SJSA1 (cell line): ENCODE measurements at regions not wholly inside any gene's neighbourhood (a gene's known extent, or its start where the extent isn't known, plus 50 kb on each side); places are given as distances from the start of the nearest gene placed in this dataset.

Source experiments
- DNase-seq, 2 experiments: peaks; one replicate each; pipeline ENCODE4 v3.0.0-alpha.2; 2015 to 2020; ENCODE audit warnings: low spot score in 2 of 2, low read depth in 1 of 2
- H3K27ac ChIP-seq: fragments of 250-450 bp; sonication (Bioruptor Pico); 2 replicates; pipeline ENCODE4 v1.5.1; 2020; ENCODE audit warnings: mild to moderate bottlenecking, moderate library complexity
- H3K27me3 ChIP-seq: fragments of 250-450 bp; sonication (Bioruptor Pico); replicated peaks from 2 replicates; pipeline ENCODE4 v1.5.1; 2020; ENCODE audit warnings: mild to moderate bottlenecking, moderate library complexity
- H3K36me3 ChIP-seq: fragments of 250-450 bp; sonication (Bioruptor Pico); 2 replicates; pipeline ENCODE4 v1.5.1; 2020; ENCODE audit warnings: mild to moderate bottlenecking
- H3K4me1 ChIP-seq: fragments of 250-450 bp; sonication (Bioruptor Pico); replicated peaks from 2 replicates; pipeline ENCODE4 v1.6.1; 2021; ENCODE audit warnings: mild to moderate bottlenecking
- H3K4me3 ChIP-seq: fragments of 250-450 bp; sonication (Bioruptor Pico); 2 replicates; pipeline ENCODE4 v1.5.1; 2020; ENCODE audit warnings: mild to moderate bottlenecking
- H3K9me3 ChIP-seq: fragments of 250-450 bp; sonication (Bioruptor Pico); replicated peaks from 2 replicates; pipeline ENCODE4 v1.5.1; 2020; ENCODE audit warnings: mild to moderate bottlenecking

DNA sequence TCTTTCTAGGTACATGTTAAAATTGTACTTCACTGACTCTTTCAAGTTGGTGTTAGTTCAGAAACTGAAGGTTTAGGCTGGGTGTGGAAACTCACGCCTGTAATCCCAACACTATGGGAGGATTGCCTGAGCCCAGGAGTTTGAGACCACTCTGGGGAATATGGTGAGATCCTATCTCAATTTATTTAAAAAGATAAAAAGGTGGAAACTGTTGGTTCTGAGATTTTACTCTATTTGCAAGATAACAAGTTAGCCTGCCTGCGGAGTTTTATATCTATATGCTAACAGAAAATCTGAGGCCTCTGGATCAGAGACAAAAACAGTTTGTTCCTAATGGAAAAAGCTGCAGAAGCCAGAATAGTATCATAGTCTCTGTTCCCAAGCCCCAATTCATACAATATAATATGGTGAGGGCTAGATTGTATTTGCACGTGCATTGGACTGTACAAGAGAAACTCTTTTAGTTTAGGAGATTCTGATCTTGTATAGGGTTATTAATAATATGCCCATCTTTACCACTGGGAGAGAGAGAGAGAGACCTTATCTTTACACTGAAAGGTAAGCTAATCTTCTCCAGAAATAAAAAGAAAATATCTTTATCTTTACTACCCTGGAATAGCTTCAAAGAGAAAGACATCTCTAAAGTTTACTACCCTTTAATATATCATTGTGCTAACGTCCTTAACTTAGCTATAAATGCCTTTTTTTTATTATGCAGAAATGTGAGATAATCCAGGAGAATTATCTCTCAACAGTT, 1267.6 kb downstream of the OTOL1 start:
- DNase-seq, result no peak
- H3K4me3 ChIP-seq, result no peak overlapping the region
- H3K27ac ChIP-seq, result no peak overlapping the region
- H3K27me3 ChIP-seq, result no peaks in the 10 kb centered on the region
- H3K36me3 ChIP-seq, result no peaks in the 10 kb centered on the region
- 0 out of 2 replicates have a peak, but pooled peaks cover 4% of the 10 kb centered on the region for H3K9me3 ChIP-seq
- H3K4me1 ChIP-seq, result no peaks in the 10 kb centered on the region

GRCh38 chr3:162764808-162765071, 1268.1 kb downstream of the OTOL1 start:
- H3K4me3 ChIP-seq, result no peak overlapping the region
- DNase-seq, result no peak
- no peaks in the 10 kb centered on the region for H3K4me1 ChIP-seq
- H3K9me3 ChIP-seq, result 0 out of 2 replicates have a peak, but pooled peaks cover 4% of the 10 kb centered on the region
- H3K27me3 ChIP-seq, result no peaks in the 10 kb centered on the region
- H3K36me3 ChIP-seq, result no peaks in the 10 kb centered on the region
- no peak overlapping the region for H3K27ac ChIP-seq

- H3K27ac ChIP-seq, result no peak overlapping the region
- no peaks in the 10 kb centered on the region for H3K4me1 ChIP-seq
- 0 out of 2 replicates have a peak, but pooled peaks cover 4% of the 10 kb centered on the region for H3K9me3 ChIP-seq
- no peak for DNase-seq
- no peak overlapping the region for H3K4me3 ChIP-seq
- H3K36me3 ChIP-seq, result no peaks in the 10 kb centered on the region
- H3K27me3 ChIP-seq, result no peaks in the 10 kb centered on the region
Measured at GRCh38 chr3:162765524-162765923, 1268.9 kb downstream of the OTOL1 start.

DNA sequence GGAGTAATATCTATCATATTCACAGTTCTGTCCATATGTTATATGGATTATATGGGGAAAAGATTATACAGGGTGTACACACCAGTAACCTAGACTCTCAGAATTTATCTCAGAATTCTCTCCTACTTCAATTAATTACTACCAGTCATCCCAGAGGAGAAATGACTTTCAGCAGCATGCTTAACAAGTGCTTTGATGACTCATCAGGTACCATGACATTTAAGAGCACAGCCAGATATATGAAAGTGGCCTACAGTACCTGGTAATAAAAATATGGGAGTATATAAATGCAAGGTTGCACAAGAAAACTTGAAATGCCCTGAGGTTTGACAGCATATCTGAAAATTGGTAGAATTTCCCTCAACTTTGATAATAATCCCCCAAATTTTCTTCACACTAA, 1273.0 kb downstream of the OTOL1 start:
- no peaks in the 10 kb centered on the region for H3K4me1 ChIP-seq
- H3K27ac ChIP-seq, result no peak overlapping the region
- no peaks in the 10 kb centered on the region for H3K27me3 ChIP-seq
- no peak for DNase-seq
- H3K4me3 ChIP-seq, result no peak overlapping the region
- H3K9me3 ChIP-seq, result 0 out of 2 replicates have a peak, but pooled peaks cover 6% of the 10 kb centered on the region
- no peaks in the 10 kb centered on the region for H3K36me3 ChIP-seq

- Histone ChIP-seq H3K4me3 (no peak overlapping the region), H3K9me3 (0 out of 2 replicates have a peak, but pooled peaks cover 6% of the 10 kb centered on the region), H3K4me1 (no peaks in the 10 kb centered on the region), H3K36me3 (no peaks in the 10 kb centered on the region), H3K27me3 (no peaks in the 10 kb centered on the region), H3K27ac (no peak overlapping the region)
- DNase-seq, result no peak
Measured at GRCh38 chr3:162770551-162770950, 1273.9 kb downstream of the OTOL1 start.

DNA sequence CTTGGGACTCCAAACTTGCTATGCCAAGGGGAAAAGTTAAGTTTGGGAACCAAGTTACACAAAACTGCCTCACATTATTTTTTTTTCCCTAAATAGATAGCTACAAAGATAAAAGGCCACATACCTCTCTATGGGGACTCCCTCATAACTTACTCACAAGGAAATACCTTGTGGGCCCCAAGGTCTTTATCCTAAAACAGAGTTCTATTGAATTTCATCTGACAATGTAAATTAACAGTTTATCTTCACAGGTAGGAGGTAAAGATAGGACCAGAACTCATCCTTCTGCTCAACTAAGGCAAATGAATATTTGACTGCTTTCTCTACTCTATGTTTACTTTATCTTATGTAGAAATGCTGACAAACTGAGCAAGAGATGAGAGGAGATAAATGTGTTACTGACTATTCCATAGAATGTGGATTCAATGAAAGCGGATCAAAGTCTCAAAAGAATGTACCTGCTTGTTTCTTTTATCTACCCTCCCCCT, 1278.0 kb downstream of the OTOL1 start:
- Histone ChIP-seq H3K36me3 (no peaks in the 10 kb centered on the region), H3K27me3 (no peaks in the 10 kb centered on the region), H3K4me3 (no peak overlapping the region), H3K27ac (no peak overlapping the region), H3K4me1 (no peaks in the 10 kb centered on the region), H3K9me3 (0 out of 2 replicates have a peak, but pooled peaks cover 3% of the 10 kb centered on the region)
- no peak for DNase-seq

GRCh38 chr3:162776148-162776547, 1279.5 kb downstream of the OTOL1 start:
- no peak for DNase-seq
- H3K27me3 ChIP-seq, result no peaks in the 10 kb centered on the region
- no peaks in the 10 kb centered on the region for H3K4me1 ChIP-seq
- no peak overlapping the region for H3K27ac ChIP-seq
- no peak overlapping the region for H3K4me3 ChIP-seq
- no peaks in the 10 kb centered on the region for H3K36me3 ChIP-seq
- H3K9me3 ChIP-seq, result 0 out of 2 replicates have a peak, but pooled peaks cover 3% of the 10 kb centered on the region

DNA sequence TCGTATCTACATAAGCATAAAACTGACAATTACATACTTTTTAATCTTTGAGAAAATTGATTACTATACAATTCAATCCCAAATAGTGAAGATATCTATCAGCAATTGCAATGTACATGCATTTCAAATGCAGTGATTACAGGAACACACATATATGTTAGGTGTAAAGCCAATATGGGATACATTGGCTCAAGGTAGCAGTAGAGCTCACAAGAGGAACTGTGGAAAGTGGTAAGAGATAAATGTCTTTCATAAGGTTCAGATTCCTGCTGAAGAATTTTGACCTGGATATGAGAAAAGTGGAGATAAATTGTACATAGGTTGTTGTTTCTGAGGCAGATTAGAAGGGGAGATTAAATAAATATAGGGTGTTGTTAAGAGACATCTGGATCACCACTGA, 1280.5 kb downstream of the OTOL1 start:
- H3K36me3 ChIP-seq, result no peaks in the 10 kb centered on the region
- H3K4me1 ChIP-seq, result no peaks in the 10 kb centered on the region
- 0 out of 2 replicates have a peak, but pooled peaks cover 3% of the 10 kb centered on the region for H3K9me3 ChIP-seq
- DNase-seq, result no peak
- H3K27ac ChIP-seq, result no peak overlapping the region
- no peaks in the 10 kb centered on the region for H3K27me3 ChIP-seq
- no peak overlapping the region for H3K4me3 ChIP-seq

GRCh38 chr3:162780313-162780712, 1283.7 kb downstream of the OTOL1 start:
- Histone ChIP-seq H3K36me3 (no peaks in the 10 kb centered on the region), H3K27ac (no peak overlapping the region), H3K4me3 (no peak overlapping the region), H3K4me1 (no peaks in the 10 kb centered on the region), H3K27me3 (no peaks in the 10 kb centered on the region), H3K9me3 (no peaks in the 10 kb centered on the region)
- DNase-seq, result no peak

- Histone ChIP-seq H3K36me3 (no peaks in the 10 kb centered on the region), H3K4me3 (no peak overlapping the region), H3K4me1 (no peaks in the 10 kb centered on the region), H3K27me3 (no peaks in the 10 kb centered on the region), H3K27ac (no peak overlapping the region), H3K9me3 (no peaks in the 10 kb centered on the region)
- DNase-seq, result no peak
Measured at GRCh38 chr3:162799910-162800309, 1303.3 kb downstream of the OTOL1 start.

GRCh38 chr3:162802228-162802965, 1305.8 kb downstream of the OTOL1 start:
- H3K4me1 ChIP-seq, result no peaks in the 10 kb centered on the region
- H3K4me3 ChIP-seq, result no peak overlapping the region
- no peak overlapping the region for H3K27ac ChIP-seq
- no peak for DNase-seq
- no peaks in the 10 kb centered on the region for H3K9me3 ChIP-seq
- H3K27me3 ChIP-seq, result no peaks in the 10 kb centered on the region
- no peaks in the 10 kb centered on the region for H3K36me3 ChIP-seq

- Histone ChIP-seq H3K36me3 (no peaks in the 10 kb centered on the region), H3K4me3 (no peak overlapping the region), H3K27me3 (no peaks in the 10 kb centered on the region), H3K9me3 (no peaks in the 10 kb centered on the region), H3K27ac (no peak overlapping the region), H3K4me1 (no peaks in the 10 kb centered on the region)
- DNase-seq, result no peak
Measured at GRCh38 chr3:162810776-162811175, 1314.2 kb downstream of the OTOL1 start.

GRCh38 chr3:162842549-162843216, 1346.1 kb downstream of the OTOL1 start:
- Histone ChIP-seq H3K27ac (no peak overlapping the region), H3K9me3 (no peaks in the 10 kb centered on the region), H3K27me3 (no peaks in the 10 kb centered on the region), H3K4me3 (no peak overlapping the region), H3K36me3 (no peaks in the 10 kb centered on the region), H3K4me1 (no peaks in the 10 kb centered on the region)
- no peak for DNase-seq

DNA sequence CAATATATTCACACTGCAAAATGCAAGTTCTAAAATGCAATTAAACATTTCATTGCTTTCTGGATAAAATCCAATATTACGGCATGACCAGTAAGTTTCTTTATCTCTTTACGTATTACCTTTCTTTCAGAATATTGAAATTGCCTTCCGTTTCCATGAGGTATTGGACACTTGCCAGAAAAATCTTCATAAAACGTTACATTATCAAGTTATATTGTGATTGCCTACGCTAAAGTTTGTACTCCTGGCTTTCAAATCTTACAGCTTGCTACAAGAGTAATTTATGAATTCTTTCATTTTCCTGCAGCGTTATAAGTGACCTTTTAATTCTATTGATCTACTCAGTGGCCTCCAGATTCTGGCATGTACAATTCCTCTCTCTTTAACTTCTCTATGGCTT, 1349.3 kb downstream of the OTOL1 start:
- Histone ChIP-seq H3K9me3 (no peaks in the 10 kb centered on the region), H3K27ac (no peak overlapping the region), H3K27me3 (no peaks in the 10 kb centered on the region), H3K4me3 (no peak overlapping the region), H3K36me3 (no peaks in the 10 kb centered on the region), H3K4me1 (no peaks in the 10 kb centered on the region)
- DNase-seq, result no peak
